Karpas-422 (cell line): ENCODE measurements at regions not wholly inside any gene's neighbourhood (a gene's known extent, or its start where the extent isn't known, plus 50 kb on each side); places are given as distances from the start of the nearest gene placed in this dataset.

ENCODE experiments used
- DNase-seq: peaks from one replicate; pipeline ENCODE4 v3.0.0-alpha.2; 2015
- H2AFZ ChIP-seq: fragments of 200-600 bp; sonication (generic); 2 replicates; pipeline ENCODE4 v1.6.1; 2014; ENCODE audit warnings: antibody characterized with exemption, low read length, mixed read lengths
- H3K27ac ChIP-seq: fragments of 200-600 bp; sonication (generic); 2 replicates; pipeline ENCODE4 v1.5.1; 2014; ENCODE audit warnings: mild to moderate bottlenecking, low read length, moderate library complexity
- H3K27me3 ChIP-seq: fragments of 200-600 bp; sonication (generic); 2 replicates; pipeline ENCODE4 v1.6.1; 2014; ENCODE audit warnings: low read length, mixed read lengths
- H3K36me3 ChIP-seq: fragments of 200-600 bp; sonication (generic); 2 replicates; pipeline ENCODE4 v1.6.1; 2014; ENCODE audit warnings: low read length, mixed read lengths; ENCODE audit not compliant: insufficient read depth
- H3K4me1 ChIP-seq: fragments of 200-600 bp; sonication (generic); 2 replicates; pipeline ENCODE4 v1.6.1; 2014; ENCODE audit warnings: mild to moderate bottlenecking, low read length, mixed read lengths
- H3K4me2 ChIP-seq: fragments of 200-600 bp; sonication (generic); 2 replicates; pipeline ENCODE4 v1.6.1; 2014; ENCODE audit warnings: low read length, low read depth, mild to moderate bottlenecking; ENCODE audit not compliant: poor library complexity, severe bottlenecking
- H3K4me3 ChIP-seq: fragments of 200-600 bp; sonication (generic); 2 replicates; pipeline ENCODE4 v1.5.1; 2014; ENCODE audit warnings: mild to moderate bottlenecking, antibody characterized with exemption, low read length, mixed read lengths
- H3K79me2 ChIP-seq: fragments of 200-600 bp; sonication (generic); 2 replicates; pipeline ENCODE4 v1.6.1; 2014; ENCODE audit warnings: mild to moderate bottlenecking, low read length, mixed read lengths
- H3K9ac ChIP-seq: fragments of 200-600 bp; sonication (generic); 2 replicates; pipeline ENCODE4 v1.6.0; 2014; ENCODE audit warnings: low read length
- H3K9me2 ChIP-seq: fragments of 200-600 bp; sonication (generic), shearing (Covaris generic); replicated peaks from 2 replicates; pipeline ENCODE4 v1.6.0; 2014; ENCODE audit warnings: mild to moderate bottlenecking, low read length, moderate library complexity; ENCODE audit not compliant: insufficient read depth
- H3K9me3 ChIP-seq: fragments of 300-700, 200-600 bp; sonication (generic); 2 replicates; pipeline ENCODE4 v1.6.1; 2014; ENCODE audit warnings: low read length, mixed read lengths
- H4K20me1 ChIP-seq: fragments of 200-600 bp; sonication (generic); 2 replicates; pipeline ENCODE4 v1.6.1; 2014; ENCODE audit warnings: mild to moderate bottlenecking, antibody characterized with exemption, low read length, low read depth; ENCODE audit not compliant: insufficient read depth

DNA sequence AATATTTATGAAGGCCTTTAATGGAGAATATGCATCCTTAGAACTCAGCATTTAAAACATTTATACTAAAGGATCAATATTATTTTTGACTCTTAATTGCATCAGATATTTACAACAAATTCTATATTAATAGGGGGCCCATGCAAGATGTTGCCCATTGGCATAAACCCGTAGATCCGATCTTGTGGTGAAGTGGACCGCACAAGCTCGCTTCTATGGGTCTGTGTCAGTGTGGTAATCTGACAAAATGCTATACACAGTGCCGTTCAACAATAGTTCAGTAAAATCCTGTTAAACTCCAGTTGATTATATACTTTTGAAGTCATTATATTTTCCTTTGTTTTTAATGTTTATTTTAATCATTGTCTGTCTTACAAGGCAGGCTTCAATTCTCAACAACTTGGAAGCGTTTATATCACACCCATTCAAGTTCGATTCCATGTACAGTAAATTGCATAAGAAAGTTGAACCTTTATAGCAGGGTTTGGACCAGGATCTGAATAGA is 809.2 kb downstream of the USP25 start:
- H3K4me3 ChIP-seq = no peak overlapping the region
- H3K79me2 ChIP-seq = no peaks in the 10 kb centered on the region
- H3K9ac ChIP-seq = no peak overlapping the region
- no peaks in the 10 kb centered on the region for H4K20me1 ChIP-seq
- H3K4me2 ChIP-seq = no peak overlapping the region
- no peak overlapping the region for H3K27ac ChIP-seq
- H3K9me3 ChIP-seq = peaks cover 37% of the 10 kb centered on the region
- no peaks in the 10 kb centered on the region for H3K4me1 ChIP-seq
- no peak overlapping the region for H2AFZ ChIP-seq
- no peak for DNase-seq
- H3K27me3 ChIP-seq = no peaks in the 10 kb centered on the region
- no peaks in the 10 kb centered on the region for H3K9me2 ChIP-seq
- no peaks in the 10 kb centered on the region for H3K36me3 ChIP-seq

GRCh38 chr21:16540966-16541727 is 811.4 kb downstream of the USP25 start:
- no peaks in the 10 kb centered on the region for H3K9me2 ChIP-seq
- no peak overlapping the region for H3K4me3 ChIP-seq
- no peak overlapping the region for H3K27ac ChIP-seq
- H2AFZ ChIP-seq = no peak overlapping the region
- no peak overlapping the region for H3K9ac ChIP-seq
- no peaks in the 10 kb centered on the region for H3K79me2 ChIP-seq
- H3K36me3 ChIP-seq = no peaks in the 10 kb centered on the region
- no peak overlapping the region for H3K4me2 ChIP-seq
- H4K20me1 ChIP-seq = no peaks in the 10 kb centered on the region
- peaks cover 33% of the 10 kb centered on the region for H3K9me3 ChIP-seq
- H3K4me1 ChIP-seq = no peaks in the 10 kb centered on the region
- no peaks in the 10 kb centered on the region for H3K27me3 ChIP-seq
- DNase-seq = no peak

GRCh38 chr21:16550118-16550517 is 820.3 kb downstream of the USP25 start:
- H4K20me1 ChIP-seq = no peaks in the 10 kb centered on the region
- H3K9me2 ChIP-seq = no peaks in the 10 kb centered on the region
- H3K36me3 ChIP-seq = no peaks in the 10 kb centered on the region
- H3K9ac ChIP-seq = no peak overlapping the region
- no peak overlapping the region for H3K4me2 ChIP-seq
- peaks cover 21% of the 10 kb centered on the region for H3K9me3 ChIP-seq
- H3K79me2 ChIP-seq = no peaks in the 10 kb centered on the region
- DNase-seq = no peak
- H3K4me1 ChIP-seq = no peaks in the 10 kb centered on the region
- no peak overlapping the region for H3K4me3 ChIP-seq
- no peak overlapping the region for H2AFZ ChIP-seq
- no peaks in the 10 kb centered on the region for H3K27me3 ChIP-seq
- H3K27ac ChIP-seq = no peak overlapping the region

DNA sequence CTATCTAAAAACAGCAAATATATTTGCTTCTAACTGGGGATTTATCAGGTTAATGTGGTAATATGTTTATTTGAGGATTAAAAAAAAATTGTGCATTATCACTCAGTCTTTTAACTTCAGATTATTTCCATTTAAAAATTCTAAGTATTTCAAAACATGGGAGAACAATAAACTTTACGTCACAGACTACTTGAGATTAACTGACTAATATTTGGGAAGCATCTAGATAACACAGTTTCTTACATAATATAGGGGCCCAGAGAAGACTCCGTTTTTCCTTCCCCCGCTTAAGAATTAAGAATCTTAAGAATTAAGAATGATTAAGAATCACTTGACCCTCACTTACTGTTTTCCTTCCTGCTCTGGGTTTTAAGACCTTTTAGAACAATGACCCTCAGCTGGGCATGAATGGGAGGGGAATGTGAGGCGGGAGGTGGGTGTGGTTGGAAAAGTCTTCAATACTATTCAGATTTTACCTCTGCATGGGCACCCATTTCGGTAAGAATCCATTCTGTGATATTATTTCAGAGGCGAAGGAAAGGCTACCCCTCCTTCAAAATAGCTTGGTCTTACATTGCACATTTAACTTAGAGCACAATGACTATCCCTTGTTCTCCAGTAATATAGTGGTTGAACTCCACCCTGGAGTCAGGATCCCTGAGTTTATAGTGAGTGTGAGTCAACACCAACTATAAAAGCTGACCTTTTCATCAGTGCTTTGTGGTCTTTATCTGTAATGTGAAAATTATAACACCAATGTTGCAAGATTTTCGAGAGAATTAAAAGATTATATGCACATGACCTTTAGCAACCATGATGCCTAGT is 821.3 kb downstream of the USP25 start:
- no peaks in the 10 kb centered on the region for H3K27me3 ChIP-seq
- no peaks in the 10 kb centered on the region for H3K9me2 ChIP-seq
- no peak overlapping the region for H2AFZ ChIP-seq
- no peak overlapping the region for H3K4me3 ChIP-seq
- H3K9ac ChIP-seq = no peak overlapping the region
- H3K4me1 ChIP-seq = no peaks in the 10 kb centered on the region
- no peak overlapping the region for H3K27ac ChIP-seq
- no peaks in the 10 kb centered on the region for H3K79me2 ChIP-seq
- no peak for DNase-seq
- no peaks in the 10 kb centered on the region for H3K36me3 ChIP-seq
- H3K4me2 ChIP-seq = no peak overlapping the region
- no peaks in the 10 kb centered on the region for H4K20me1 ChIP-seq
- H3K9me3 ChIP-seq = peaks cover 17% of the 10 kb centered on the region

- no peak overlapping the region for H3K4me2 ChIP-seq
- H3K9me2 ChIP-seq = no peaks in the 10 kb centered on the region
- H3K79me2 ChIP-seq = no peaks in the 10 kb centered on the region
- no peak overlapping the region for H2AFZ ChIP-seq
- H3K9me3 ChIP-seq = peaks cover 12% of the 10 kb centered on the region
- no peaks in the 10 kb centered on the region for H4K20me1 ChIP-seq
- H3K9ac ChIP-seq = no peak overlapping the region
- no peaks in the 10 kb centered on the region for H3K27me3 ChIP-seq
- no peaks in the 10 kb centered on the region for H3K4me1 ChIP-seq
- no peak for DNase-seq
- H3K27ac ChIP-seq = no peak overlapping the region
- no peaks in the 10 kb centered on the region for H3K36me3 ChIP-seq
- H3K4me3 ChIP-seq = no peak overlapping the region
Observed at GRCh38 chr21:16552880-16553279, 823.1 kb downstream of the USP25 start.

DNA sequence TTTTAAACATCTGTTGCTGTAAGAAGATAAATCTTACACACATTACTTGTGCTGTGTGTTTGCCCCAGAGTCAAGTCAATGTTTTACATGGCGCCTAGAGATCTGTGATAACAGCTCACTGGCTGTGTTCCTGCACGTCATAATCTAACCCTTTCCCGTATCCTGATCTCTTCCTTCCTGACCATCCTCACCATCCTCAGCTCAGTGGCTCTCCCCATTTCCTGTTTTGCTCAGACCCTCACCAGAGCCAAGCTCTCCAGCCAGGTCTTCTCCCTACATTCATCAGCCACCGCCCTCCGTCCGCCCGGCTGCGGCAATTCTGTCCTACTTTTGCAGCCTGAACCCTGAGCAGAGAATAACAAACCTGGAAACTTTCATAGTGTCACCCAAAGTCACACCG is 824.7 kb downstream of the USP25 start:
- Histone ChIP-seq H3K4me1 (no peaks in the 10 kb centered on the region), H3K4me3 (no peak overlapping the region), H3K9ac (no peak overlapping the region), H3K27me3 (no peaks in the 10 kb centered on the region), H2AFZ (no peak overlapping the region), H4K20me1 (no peaks in the 10 kb centered on the region), H3K9me3 (peaks cover 15% of the 10 kb centered on the region), H3K27ac (no peak overlapping the region), H3K36me3 (no peaks in the 10 kb centered on the region), H3K9me2 (no peaks in the 10 kb centered on the region), H3K4me2 (no peak overlapping the region), H3K79me2 (no peaks in the 10 kb centered on the region)
- DNase-seq = no peak

- H3K4me3 ChIP-seq = no peak overlapping the region
- no peak overlapping the region for H2AFZ ChIP-seq
- no peaks in the 10 kb centered on the region for H3K79me2 ChIP-seq
- H3K27me3 ChIP-seq = no peaks in the 10 kb centered on the region
- no peaks in the 10 kb centered on the region for H3K9me2 ChIP-seq
- H4K20me1 ChIP-seq = no peaks in the 10 kb centered on the region
- no peaks in the 10 kb centered on the region for H3K36me3 ChIP-seq
- no peak overlapping the region for H3K27ac ChIP-seq
- H3K4me1 ChIP-seq = no peaks in the 10 kb centered on the region
- no peak for DNase-seq
- no peak overlapping the region for H3K4me2 ChIP-seq
- peaks cover 15% of the 10 kb centered on the region; the same call in 1 of the 2 replicates for H3K9me3 ChIP-seq
- no peak overlapping the region for H3K9ac ChIP-seq
Observed at GRCh38 chr21:16563116-16563515, 833.3 kb downstream of the USP25 start.

DNA sequence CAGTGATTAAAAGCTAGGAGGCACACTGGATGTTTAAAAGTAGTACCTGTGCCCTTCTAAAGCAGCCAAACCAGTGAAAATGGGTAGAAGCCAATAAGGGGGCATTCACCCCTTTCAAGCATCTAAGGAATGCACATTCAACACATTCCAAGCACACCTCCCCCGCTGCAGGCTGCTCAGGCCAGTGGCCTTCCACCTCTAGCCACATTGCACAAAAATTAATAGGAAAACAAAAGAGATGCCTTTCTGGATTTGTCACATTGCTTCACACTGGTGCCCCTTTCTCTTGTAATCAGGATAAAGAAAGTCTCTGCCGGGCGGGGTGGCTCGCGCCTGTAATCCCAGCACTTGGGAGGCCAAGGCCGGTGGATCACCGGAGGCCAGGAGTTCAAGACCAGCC is 834.0 kb downstream of the USP25 start:
- no peaks in the 10 kb centered on the region for H3K27me3 ChIP-seq
- no peak overlapping the region for H3K4me2 ChIP-seq
- no peaks in the 10 kb centered on the region for H3K36me3 ChIP-seq
- no peak overlapping the region for H2AFZ ChIP-seq
- peaks cover 19% of the 10 kb centered on the region for H3K9me3 ChIP-seq
- no peak overlapping the region for H3K4me3 ChIP-seq
- DNase-seq = no peak
- H3K27ac ChIP-seq = no peak overlapping the region
- no peaks in the 10 kb centered on the region for H3K9me2 ChIP-seq
- no peak overlapping the region for H3K9ac ChIP-seq
- no peaks in the 10 kb centered on the region for H3K4me1 ChIP-seq
- H4K20me1 ChIP-seq = no peaks in the 10 kb centered on the region
- H3K79me2 ChIP-seq = no peaks in the 10 kb centered on the region
